ENCODE measurements at regions not wholly inside any gene's neighbourhood (a gene's known extent, or its start where the extent isn't known, plus 50 kb on each side); places are given as distances from the start of the nearest gene placed in this dataset.

- DNase-seq (ENCODE audit: low spot score), result no peak
- in situ Hi-C loops (cut with MboI; ENCODE audit: low sequenced_read_pairs, unreplicated experiment), result no loop called here
- TF ChIP-seq, protein P1, sequence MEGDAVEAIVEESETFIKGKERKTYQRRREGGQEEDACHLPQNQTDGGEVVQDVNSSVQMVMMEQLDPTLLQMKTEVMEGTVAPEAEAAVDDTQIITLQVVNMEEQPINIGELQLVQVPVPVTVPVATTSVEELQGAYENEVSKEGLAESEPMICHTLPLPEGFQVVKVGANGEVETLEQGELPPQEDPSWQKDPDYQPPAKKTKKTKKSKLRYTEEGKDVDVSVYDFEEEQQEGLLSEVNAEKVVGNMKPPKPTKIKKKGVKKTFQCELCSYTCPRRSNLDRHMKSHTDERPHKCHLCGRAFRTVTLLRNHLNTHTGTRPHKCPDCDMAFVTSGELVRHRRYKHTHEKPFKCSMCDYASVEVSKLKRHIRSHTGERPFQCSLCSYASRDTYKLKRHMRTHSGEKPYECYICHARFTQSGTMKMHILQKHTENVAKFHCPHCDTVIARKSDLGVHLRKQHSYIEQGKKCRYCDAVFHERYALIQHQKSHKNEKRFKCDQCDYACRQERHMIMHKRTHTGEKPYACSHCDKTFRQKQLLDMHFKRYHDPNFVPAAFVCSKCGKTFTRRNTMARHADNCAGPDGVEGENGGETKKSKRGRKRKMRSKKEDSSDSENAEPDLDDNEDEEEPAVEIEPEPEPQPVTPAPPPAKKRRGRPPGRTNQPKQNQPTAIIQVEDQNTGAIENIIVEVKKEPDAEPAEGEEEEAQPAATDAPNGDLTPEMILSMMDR (IDR thresholded peaks at IDR 0.05; ENCODE audit: borderline replicate concordance, control extremely low read depth, extremely low read depth, insufficient read depth, missing control alignments), result no peak
Observed at GRCh38 chr13:27005976-27006518, 165.6 kb downstream of the USP12 start.

DNA sequence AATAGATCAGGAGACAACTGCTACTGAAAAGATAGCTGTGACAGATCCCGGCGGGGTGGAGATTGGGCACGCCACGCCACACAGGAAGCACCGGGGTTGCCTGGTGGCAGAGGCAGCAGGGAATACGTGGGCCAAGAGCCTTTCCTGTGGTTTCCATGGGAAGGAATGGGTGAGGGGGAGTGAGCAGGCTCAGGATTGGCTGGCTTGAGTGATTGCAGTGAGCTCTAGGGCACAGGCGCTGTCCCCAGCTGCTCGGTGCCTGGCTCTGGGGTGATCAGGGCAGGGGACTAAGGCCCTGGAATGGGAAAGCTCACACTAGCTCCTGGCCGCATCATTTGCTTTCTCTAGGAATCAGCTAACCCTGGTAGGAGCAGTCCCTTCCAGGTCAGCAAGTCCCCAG lies 166.1 kb downstream of the USP12 start:
- TF ChIP-seq, protein P1 (IDR thresholded peaks at IDR 0.05; ENCODE audit: borderline replicate concordance, control extremely low read depth, extremely low read depth, insufficient read depth, missing control alignments), result no peak
- DNase-seq (ENCODE audit: low spot score), result no peak
- in situ Hi-C loops (cut with MboI; ENCODE audit: low sequenced_read_pairs, unreplicated experiment), result no loop called here

DNA sequence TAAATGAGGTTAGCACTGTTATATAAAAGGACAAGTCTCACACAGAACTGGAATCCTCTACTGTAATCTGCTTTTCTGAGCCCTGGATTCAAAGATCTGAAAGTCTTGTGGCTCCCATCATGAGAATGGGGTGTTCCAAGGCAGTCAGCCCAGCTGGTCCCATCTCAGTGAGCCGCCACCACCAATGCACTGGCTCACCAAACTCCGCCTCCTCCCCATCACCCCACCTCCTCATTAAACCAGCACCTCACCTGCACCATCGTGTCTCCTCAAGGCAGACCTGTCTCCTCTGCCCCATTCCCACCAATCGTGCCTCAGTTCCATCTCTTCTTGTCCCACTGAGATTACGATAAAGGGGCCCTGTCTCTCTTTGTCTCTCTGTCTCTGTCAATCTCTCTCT lies 166.7 kb downstream of the USP12 start:
- in situ Hi-C loops (cut with MboI; ENCODE audit: low sequenced_read_pairs, unreplicated experiment), result no loop called here
- TF ChIP-seq, protein P1 (IDR thresholded peaks at IDR 0.05; ENCODE audit: borderline replicate concordance, control extremely low read depth, extremely low read depth, insufficient read depth, missing control alignments), result no peak
- DNase-seq (ENCODE audit: low spot score), result no peak

GRCh38 chr13:27004326-27004725 lies 167.3 kb downstream of the USP12 start:
- TF ChIP-seq, protein P1 (IDR thresholded peaks at IDR 0.05; ENCODE audit: borderline replicate concordance, control extremely low read depth, extremely low read depth, insufficient read depth, missing control alignments), result no peak
- in situ Hi-C loops (cut with MboI; ENCODE audit: low sequenced_read_pairs, unreplicated experiment), result no loop called here
- DNase-seq (ENCODE audit: low spot score), result no peak

- in situ Hi-C loops (cut with MboI; ENCODE audit: low sequenced_read_pairs, unreplicated experiment), result no loop called here
- TF ChIP-seq, protein P1 (IDR thresholded peaks at IDR 0.05; ENCODE audit: borderline replicate concordance, control extremely low read depth, extremely low read depth, insufficient read depth, missing control alignments), result no peak
- DNase-seq (ENCODE audit: low spot score), result no peak
Observed at GRCh38 chr13:27001705-27002104, 169.9 kb downstream of the USP12 start.

- TF ChIP-seq, protein P1 (IDR thresholded peaks at IDR 0.05; ENCODE audit: borderline replicate concordance, control extremely low read depth, extremely low read depth, insufficient read depth, missing control alignments), result no peak
- no peak for DNase-seq (ENCODE audit: low spot score)
- in situ Hi-C loops (cut with MboI; ENCODE audit: low sequenced_read_pairs, unreplicated experiment), result no loop called here
Observed at GRCh38 chr13:27000686-27001085, 170.9 kb downstream of the USP12 start.

Measured in GM13976 (cell line).